ENCODE measurements at regions not wholly inside any gene's neighbourhood (a gene's known extent, or its start where the extent isn't known, plus 50 kb on each side); places are given as distances from the start of the nearest gene placed in this dataset.

- no peak for TF ChIP-seq CTCF (conservative IDR thresholded peaks at IDR 0.05; ENCODE audit: low read depth, low read length)
- no peak for TF ChIP-seq EZH2 (IDR thresholded peaks at IDR 0.05; ENCODE audit: borderline replicate concordance, low read depth, low read length, poor library complexity, severe bottlenecking)
Observed at GRCh38 chr15:47203993-47204392, 513.3 kb upstream of the SEMA6D start.
